Nephron (organoid): ENCODE measurements at regions not wholly inside any gene's neighbourhood (a gene's known extent, or its start where the extent isn't known, plus 50 kb on each side); places are given as distances from the start of the nearest gene placed in this dataset.

ENCODE experiments used
- H3K27ac Mint-ChIP-seq, 3 experiments: 2 replicates each; pipeline ENCODE4 v1.8.0; 2020; ENCODE audit warnings: mixed read lengths in 3 of 3, mild to moderate bottlenecking in 2 of 3, moderate library complexity in 1 of 3
- H3K27me3 Mint-ChIP-seq: 2 replicates; pipeline ENCODE4 v1.8.0; 2021; ENCODE audit warnings: low read depth, mild to moderate bottlenecking, moderate library complexity, mixed read lengths
- H3K36me3 Mint-ChIP-seq: 2 replicates; pipeline ENCODE4 v1.8.0; 2020; ENCODE audit warnings: low read depth, mixed read lengths
- H3K4me1 Mint-ChIP-seq: 2 replicates; pipeline ENCODE4 v1.8.0; 2020; ENCODE audit warnings: mixed read lengths
- H3K4me3 Mint-ChIP-seq, 3 experiments: 2 replicates each; pipeline ENCODE4 v1.8.0; 2020; ENCODE audit warnings: mild to moderate bottlenecking in 3 of 3, mixed read lengths in 3 of 3, moderate library complexity in 2 of 3
- H3K9me3 Mint-ChIP-seq: 2 replicates; pipeline ENCODE4 v1.8.0; 2020; ENCODE audit warnings: mixed read lengths
- TF ChIP-seq, protein P1 (sequence below), 3 experiments: fragments of 200-600 bp; sonication (generic); IDR thresholded peaks; one replicate each; pipeline ENCODE4 v1.5.0; 2021; ENCODE audit warnings: antibody characterized with exemption in 3 of 3; ENCODE audit not compliant: unreplicated experiment in 3 of 3

DNA sequence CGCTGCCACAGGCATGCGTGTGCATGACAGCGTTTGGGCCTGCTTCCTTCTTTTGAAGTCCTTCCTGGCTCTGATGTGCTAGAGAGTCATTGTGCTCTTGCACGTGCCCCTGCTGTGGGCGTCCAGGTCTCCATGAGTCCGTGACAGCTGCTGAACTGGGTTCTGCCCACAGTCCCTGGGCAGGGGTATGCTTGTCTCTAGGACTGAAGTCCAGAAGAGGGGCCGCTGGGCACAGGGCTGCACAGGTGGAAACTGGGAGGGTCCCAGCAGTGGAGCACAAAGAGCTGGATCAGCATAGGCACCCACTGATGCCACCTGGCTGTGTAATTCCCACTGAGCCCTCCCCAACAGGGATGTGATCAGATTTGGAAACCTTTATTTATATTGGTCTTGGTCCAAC lies 169.4 kb downstream of the IRX2 start:
- H3K4me1 Mint-ChIP-seq = no peaks in the 10 kb centered on the region
- TF ChIP-seq, protein P1, sequence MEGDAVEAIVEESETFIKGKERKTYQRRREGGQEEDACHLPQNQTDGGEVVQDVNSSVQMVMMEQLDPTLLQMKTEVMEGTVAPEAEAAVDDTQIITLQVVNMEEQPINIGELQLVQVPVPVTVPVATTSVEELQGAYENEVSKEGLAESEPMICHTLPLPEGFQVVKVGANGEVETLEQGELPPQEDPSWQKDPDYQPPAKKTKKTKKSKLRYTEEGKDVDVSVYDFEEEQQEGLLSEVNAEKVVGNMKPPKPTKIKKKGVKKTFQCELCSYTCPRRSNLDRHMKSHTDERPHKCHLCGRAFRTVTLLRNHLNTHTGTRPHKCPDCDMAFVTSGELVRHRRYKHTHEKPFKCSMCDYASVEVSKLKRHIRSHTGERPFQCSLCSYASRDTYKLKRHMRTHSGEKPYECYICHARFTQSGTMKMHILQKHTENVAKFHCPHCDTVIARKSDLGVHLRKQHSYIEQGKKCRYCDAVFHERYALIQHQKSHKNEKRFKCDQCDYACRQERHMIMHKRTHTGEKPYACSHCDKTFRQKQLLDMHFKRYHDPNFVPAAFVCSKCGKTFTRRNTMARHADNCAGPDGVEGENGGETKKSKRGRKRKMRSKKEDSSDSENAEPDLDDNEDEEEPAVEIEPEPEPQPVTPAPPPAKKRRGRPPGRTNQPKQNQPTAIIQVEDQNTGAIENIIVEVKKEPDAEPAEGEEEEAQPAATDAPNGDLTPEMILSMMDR (IDR thresholded peaks at IDR 0.05; ENCODE audit: unreplicated experiment in 3 of 3) = no peak
- no peaks in the 10 kb centered on the region for H3K9me3 Mint-ChIP-seq
- H3K27me3 Mint-ChIP-seq = peaks cover 28% of the 10 kb centered on the region
- no peak overlapping the region for H3K4me3 Mint-ChIP-seq
- H3K36me3 Mint-ChIP-seq = no peaks in the 10 kb centered on the region
- H3K27ac Mint-ChIP-seq = no peak overlapping the region

GRCh38 chr5:2581418-2581817 lies 170.1 kb downstream of the IRX2 start:
- H3K36me3 Mint-ChIP-seq = no peaks in the 10 kb centered on the region
- no peaks in the 10 kb centered on the region for H3K4me1 Mint-ChIP-seq
- no peak overlapping the region for H3K4me3 Mint-ChIP-seq
- no peak overlapping the region for H3K27ac Mint-ChIP-seq
- H3K27me3 Mint-ChIP-seq = peaks cover 23% of the 10 kb centered on the region
- TF ChIP-seq, protein P1 (IDR thresholded peaks at IDR 0.05; ENCODE audit: unreplicated experiment in 3 of 3) = no peak
- no peaks in the 10 kb centered on the region for H3K9me3 Mint-ChIP-seq

DNA sequence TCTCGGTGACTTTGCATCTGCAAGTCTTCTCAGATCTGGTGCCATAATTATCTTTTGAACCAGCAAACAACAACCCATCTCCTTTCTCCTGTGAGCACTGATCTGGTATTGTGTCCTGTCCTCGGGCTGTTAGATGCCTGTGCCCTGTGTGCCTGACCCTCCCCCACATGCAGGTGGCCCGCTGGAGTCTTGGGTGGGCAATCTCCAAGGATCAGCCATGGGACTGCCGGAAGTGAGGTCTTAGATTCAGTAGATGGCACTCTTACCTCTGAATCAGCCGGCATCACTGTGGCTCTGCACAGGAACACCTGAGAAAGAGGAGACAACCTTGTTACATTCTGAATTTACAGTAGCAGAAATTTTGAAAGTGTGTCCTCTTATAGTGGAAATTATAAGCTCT lies 172.4 kb downstream of the IRX2 start:
- no peak overlapping the region for H3K4me3 Mint-ChIP-seq
- H3K36me3 Mint-ChIP-seq = no peaks in the 10 kb centered on the region
- no peak overlapping the region for H3K27ac Mint-ChIP-seq
- TF ChIP-seq, protein P1 (IDR thresholded peaks at IDR 0.05; ENCODE audit: unreplicated experiment in 3 of 3) = no peak
- peaks cover 29% of the 10 kb centered on the region for H3K27me3 Mint-ChIP-seq
- H3K9me3 Mint-ChIP-seq = no peaks in the 10 kb centered on the region
- H3K4me1 Mint-ChIP-seq = no peaks in the 10 kb centered on the region

DNA sequence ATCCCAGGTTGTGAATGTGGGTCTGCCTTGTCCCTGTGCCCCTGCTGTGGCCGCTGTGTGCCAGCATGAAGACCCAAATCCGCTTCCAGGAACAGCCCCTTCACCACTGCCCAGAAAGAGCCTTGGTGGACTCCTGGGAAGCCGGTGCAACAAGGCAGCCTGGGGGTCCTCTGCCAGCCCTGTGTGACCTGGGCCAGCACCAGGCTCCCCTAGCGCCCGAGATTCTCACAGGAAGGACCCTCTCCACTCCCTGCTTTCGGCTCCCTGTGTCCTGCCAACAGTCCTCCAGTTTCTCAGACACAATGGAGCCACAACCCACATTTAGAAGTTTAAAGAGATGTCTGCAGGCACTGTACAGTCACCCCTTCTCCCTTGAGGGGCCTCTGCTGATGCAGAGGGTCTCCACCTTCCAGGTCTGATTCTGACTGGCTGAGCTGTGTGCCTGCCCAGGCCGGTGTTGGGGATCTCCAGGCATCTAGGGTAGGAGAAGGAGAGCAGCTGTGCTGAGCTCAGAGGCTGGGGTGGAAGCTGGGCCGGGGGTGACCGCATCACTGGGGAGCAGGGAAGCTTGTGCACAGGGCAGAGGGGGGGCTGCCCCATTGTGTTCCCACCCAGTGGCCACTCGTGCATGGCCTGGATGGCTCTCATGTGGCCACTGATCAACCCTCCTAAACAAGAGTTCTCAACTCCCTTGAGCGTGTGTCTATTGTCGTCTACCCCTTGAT lies 174.0 kb downstream of the IRX2 start:
- no peak overlapping the region for H3K4me3 Mint-ChIP-seq
- H3K27ac Mint-ChIP-seq = no peak overlapping the region
- TF ChIP-seq, protein P1 (IDR thresholded peaks at IDR 0.05; ENCODE audit: unreplicated experiment in 3 of 3) = no peak
- no peaks in the 10 kb centered on the region for H3K36me3 Mint-ChIP-seq
- no peaks in the 10 kb centered on the region for H3K9me3 Mint-ChIP-seq
- no peaks in the 10 kb centered on the region for H3K4me1 Mint-ChIP-seq
- H3K27me3 Mint-ChIP-seq = peaks cover 29% of the 10 kb centered on the region

GRCh38 chr5:2576823-2577222 lies 174.7 kb downstream of the IRX2 start:
- no peaks in the 10 kb centered on the region for H3K36me3 Mint-ChIP-seq
- no peak overlapping the region for H3K4me3 Mint-ChIP-seq
- H3K4me1 Mint-ChIP-seq = no peaks in the 10 kb centered on the region
- peaks cover 33% of the 10 kb centered on the region for H3K27me3 Mint-ChIP-seq
- no peaks in the 10 kb centered on the region for H3K9me3 Mint-ChIP-seq
- H3K27ac Mint-ChIP-seq = peak overlapping the region in 1 of 3 experiments; percentile 17
- TF ChIP-seq, protein P1 (IDR thresholded peaks at IDR 0.05; ENCODE audit: unreplicated experiment in 3 of 3) = no peak

DNA sequence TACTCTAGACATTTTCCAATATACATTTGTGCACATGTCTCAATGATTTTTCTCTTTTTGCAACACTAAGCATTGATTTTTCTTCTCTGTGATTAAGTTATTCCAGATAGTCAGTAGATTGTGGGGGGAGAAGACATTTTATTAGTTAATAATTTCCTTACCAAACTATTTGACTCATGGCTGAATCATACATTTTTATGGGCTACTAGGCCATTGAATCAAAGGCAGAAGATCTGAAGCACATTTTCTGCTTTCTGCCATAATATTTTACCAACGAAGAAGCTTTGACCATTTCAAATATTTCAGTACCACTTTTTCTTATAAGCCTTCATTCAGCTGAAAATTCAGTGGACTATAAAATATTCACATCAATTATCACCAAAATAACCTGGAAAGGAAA lies 175.6 kb downstream of the IRX2 start:
- H3K36me3 Mint-ChIP-seq = no peaks in the 10 kb centered on the region
- H3K27me3 Mint-ChIP-seq = peaks cover 41% of the 10 kb centered on the region
- H3K4me1 Mint-ChIP-seq = no peaks in the 10 kb centered on the region
- H3K27ac Mint-ChIP-seq = peak overlapping the region in 1 of 3 experiments; percentile 76
- TF ChIP-seq, protein P1 (IDR thresholded peaks at IDR 0.05; ENCODE audit: unreplicated experiment in 3 of 3) = no peak
- H3K4me3 Mint-ChIP-seq = no peak overlapping the region
- H3K9me3 Mint-ChIP-seq = no peaks in the 10 kb centered on the region
